Hepatocyte (in vitro differentiated cells): ENCODE measurements at regions not wholly inside any gene's neighbourhood (a gene's known extent, or its start where the extent isn't known, plus 50 kb on each side); places are given as distances from the start of the nearest gene placed in this dataset.
"Not testable (repeated sequence)": the region's sequence is repeated elsewhere in the genome, so short reads cannot be mapped to it uniquely, and the experiment has no call there.

Source experiments
- EZH2 ChIP-seq: fragments of 200-600 bp; sonication (generic); IDR thresholded peaks from 2 replicates; pipeline ENCODE4 v1.6.1; 2016; ENCODE audit warnings: antibody characterized with exemption, mild to moderate bottlenecking, borderline replicate concordance
- EZH2phosphoT487 ChIP-seq: fragments of 200-600 bp; sonication (generic); IDR thresholded peaks from one replicate; pipeline ENCODE4 v1.6.1; 2018; ENCODE audit warnings: antibody characterized with exemption, mild to moderate bottlenecking, low read depth, moderate library complexity; ENCODE audit not compliant: unreplicated experiment, severe bottlenecking
- TF ChIP-seq, protein P1 (sequence below): fragments of 200-600 bp; sonication (generic); IDR thresholded peaks from 2 replicates; pipeline ENCODE4 v1.5.1; 2016; ENCODE audit warnings: antibody characterized with exemption, mild to moderate bottlenecking; ENCODE audit not compliant: poor library complexity

DNA sequence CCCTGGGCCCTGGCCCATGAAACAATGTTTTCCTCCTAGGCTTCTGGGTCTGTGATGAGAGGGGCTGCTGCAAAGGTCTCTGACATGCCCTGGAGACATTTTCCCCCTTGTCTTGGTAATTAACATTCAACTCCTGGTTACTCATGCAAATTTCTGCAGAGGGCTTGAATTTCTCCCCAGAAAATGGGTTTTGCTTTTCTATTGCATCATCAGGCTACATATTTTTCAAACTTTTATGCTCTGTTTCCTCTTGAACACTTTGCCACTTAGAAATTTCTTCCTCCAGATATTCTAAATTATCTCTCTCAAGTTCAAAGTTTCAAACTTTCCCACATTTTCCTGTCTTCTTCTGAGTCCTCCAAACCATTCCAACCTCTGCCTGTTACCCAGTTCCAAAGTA lies 98.2 kb upstream of the TCF21 start:
- TF ChIP-seq, protein P1, sequence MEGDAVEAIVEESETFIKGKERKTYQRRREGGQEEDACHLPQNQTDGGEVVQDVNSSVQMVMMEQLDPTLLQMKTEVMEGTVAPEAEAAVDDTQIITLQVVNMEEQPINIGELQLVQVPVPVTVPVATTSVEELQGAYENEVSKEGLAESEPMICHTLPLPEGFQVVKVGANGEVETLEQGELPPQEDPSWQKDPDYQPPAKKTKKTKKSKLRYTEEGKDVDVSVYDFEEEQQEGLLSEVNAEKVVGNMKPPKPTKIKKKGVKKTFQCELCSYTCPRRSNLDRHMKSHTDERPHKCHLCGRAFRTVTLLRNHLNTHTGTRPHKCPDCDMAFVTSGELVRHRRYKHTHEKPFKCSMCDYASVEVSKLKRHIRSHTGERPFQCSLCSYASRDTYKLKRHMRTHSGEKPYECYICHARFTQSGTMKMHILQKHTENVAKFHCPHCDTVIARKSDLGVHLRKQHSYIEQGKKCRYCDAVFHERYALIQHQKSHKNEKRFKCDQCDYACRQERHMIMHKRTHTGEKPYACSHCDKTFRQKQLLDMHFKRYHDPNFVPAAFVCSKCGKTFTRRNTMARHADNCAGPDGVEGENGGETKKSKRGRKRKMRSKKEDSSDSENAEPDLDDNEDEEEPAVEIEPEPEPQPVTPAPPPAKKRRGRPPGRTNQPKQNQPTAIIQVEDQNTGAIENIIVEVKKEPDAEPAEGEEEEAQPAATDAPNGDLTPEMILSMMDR = not testable (repeated sequence)
- TF ChIP-seq EZH2, EZH2phosphoT487: not testable (repeated sequence)
